GM21723 (cell line): ENCODE measurements at regions not wholly inside any gene's neighbourhood (a gene's known extent, or its start where the extent isn't known, plus 50 kb on each side); places are given as distances from the start of the nearest gene placed in this dataset.
"Not testable (repeated sequence)": the region's sequence is repeated elsewhere in the genome, so short reads cannot be mapped to it uniquely, and the experiment has no call there.

ENCODE experiments used
- ATAC-seq: cut with Tn5 transposase; IDR thresholded peaks from one replicate; pipeline ENCODE4 v1.9.1; 2021; ENCODE audit warnings: mild to moderate bottlenecking, moderate library complexity; ENCODE audit not compliant: unreplicated experiment

DNA sequence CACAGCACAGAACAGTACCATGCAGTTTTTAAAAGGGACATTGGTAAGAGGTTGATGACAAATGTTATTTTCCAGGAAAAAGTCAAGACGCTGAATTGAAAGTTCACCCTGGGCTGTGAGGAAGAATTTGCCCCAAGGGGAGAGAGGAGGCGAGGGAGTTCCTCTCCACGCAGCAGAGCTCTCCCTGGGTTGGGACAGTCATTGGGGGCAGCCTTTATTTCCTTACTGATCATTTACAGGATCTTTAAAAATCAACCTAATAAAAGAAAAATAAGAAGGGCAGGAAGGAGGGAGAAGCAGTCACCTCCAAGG, 49.9 kb upstream of the WNT7B start:
- ATAC-seq, result no peak

DNA sequence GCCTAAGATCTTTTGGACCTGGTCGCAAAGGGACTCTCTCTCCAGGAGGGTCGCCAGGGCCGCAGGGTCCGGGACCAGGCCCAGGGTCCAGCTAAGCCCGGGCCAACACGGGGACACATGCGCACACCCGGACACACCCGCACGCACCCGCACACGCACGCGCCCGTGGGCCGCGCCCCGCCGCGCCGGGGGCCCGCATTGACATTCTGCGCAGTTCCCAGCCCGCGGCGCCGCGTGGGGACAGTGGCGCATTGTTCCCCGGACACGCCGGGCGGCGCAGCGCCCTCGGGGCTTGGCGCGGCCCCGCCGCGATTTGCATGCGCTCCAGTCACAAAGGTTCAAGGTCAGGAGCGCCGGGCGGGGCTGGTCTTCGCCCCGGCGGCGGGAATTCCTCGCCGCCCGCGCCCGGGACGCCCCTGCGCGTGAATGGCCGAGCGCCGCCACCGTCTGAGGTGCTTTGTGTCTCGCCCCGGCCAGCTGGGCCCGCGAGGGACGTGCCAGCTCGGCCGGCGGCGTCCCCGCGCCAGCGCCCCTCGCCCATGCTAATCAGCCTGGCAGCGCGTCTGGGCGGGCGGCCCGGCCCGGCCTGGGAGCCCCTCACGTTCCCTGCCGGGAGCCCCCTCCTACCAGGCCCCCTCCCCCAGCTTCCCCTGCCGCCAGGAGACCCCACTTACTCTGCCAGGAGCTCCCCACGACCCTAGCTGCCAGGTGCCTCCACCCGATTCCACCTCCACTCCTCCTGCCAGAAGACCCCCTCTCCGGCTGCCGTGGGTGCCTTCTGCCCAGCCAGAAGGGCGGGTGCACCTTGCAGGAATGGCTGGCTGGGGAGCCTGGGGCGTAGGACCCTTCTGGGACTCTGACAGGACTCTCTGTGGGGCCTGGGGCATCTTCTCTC, 50.5 kb upstream of the WNT7B start:
- no peak for ATAC-seq

DNA sequence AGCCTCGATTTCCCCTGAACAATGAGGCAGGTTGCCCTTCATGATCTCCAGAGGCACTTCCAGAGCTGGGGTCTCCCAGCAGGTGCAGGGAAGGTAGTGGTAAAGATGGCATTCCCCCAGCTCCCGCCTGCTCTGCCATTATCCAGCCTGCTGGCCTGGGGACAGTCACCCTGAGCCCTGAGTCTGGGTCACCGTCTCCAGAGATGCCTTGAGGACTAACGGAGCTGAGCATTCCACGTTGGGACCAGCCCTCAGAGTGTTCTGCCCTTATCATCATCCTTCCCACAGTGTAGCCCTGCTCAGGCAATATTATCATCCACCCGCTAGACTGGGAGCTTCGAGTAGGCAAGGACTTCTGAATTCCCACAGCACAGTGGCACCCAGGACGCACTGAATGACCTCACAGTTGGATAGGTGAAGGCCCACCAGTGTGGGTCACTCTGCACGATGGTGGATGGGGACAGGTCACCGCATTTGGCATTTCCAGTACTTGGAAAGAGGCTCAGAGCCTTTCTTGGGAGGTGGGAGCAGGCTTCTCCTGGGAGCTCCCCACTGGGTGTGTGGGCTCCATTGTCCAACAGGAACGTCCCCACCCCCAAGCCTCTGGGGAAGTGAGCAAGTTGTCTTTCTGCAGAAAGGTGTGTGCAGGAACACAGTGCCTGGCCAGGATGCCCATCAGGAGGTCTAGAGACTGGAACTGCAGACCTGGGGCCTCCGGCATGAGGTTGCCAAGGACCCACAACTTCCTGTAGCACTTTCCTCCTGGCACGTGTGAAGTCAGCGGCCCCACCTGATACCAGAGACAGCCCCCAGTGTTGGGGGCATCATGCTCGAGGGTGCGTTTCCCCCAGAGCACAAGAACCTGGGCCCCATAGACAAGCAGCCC, 51.4 kb upstream of the WNT7B start:
- no peak for ATAC-seq

DNA sequence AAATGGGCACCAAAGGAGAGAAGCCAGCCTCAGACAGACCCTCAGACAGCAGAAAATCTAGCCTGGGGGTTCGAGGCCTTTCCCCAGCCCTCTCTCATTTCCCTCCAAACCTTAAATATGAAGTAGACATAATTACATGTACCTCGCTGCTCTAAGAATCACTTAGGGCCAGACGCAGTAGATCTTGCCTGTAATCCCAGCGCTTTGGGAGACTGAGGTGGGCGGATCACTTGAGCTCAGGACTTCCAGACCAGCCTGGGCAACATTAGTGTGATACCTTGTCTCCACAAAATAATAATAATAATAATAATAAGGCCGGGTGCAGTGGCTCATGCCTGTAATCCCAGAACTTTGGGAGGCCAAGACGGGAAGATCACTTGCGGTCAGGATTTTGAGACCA, 52.1 kb upstream of the WNT7B start:
- ATAC-seq, result no peak

DNA sequence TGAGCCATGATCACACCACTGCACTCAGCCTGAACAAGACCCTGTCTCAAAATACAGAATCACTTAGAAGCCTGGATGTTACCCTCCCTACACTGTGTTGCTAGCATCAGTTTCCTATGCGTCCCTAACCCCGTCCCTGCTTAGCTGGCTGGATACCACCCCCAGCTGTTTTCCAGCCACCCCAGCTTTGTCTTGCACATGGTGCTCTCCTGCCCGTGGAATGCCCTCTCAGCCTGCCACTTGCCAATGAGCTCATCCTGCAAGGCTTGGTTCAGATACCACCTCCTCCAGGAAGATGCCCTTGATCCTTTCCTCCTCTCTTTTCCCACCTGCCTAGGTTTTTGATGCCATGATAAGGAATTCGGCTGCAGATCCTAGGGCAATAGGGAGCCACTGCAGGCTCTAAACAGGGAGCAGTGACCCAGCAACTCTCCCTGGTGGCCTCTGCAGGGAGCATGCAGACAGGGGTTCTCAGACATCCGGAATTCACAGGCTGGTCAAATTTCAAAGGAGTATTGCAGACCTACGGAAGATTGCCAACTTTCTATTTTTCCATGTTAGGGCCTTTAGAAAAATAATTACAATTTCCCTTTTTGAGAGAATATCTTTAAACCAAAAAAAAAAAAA, 52.7 kb upstream of the WNT7B start:
- ATAC-seq, result no peak

DNA sequence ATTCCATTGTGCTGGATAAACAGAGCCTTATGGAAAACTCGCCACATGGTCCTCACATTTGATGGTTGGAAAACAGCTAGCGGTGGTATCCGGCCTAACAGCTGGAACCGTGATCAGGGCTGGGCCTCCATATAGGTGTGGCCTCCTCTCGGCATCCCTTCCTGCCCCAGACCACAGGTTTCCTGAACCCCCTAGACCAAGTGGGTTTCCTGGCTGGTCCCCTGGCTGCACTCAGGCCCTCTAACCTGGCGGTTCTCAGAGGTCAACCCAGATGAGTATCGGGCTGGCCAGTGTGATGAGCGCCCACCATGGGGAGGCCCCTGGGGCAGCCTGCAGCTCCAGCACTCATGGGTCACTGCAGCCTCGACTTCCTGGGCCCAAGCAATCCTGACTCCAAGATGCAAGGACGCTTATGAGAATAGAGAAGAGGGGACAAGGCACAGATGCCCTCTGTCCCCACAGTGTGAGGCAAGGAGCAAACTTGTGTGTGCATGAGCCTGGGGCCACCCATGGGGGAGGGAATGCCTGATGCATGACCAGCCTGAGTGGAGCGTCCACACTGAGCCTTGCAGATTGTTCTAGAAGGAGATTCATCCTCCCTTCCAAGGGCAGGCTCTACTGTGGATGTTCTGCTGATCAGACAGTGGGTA, 53.4 kb upstream of the WNT7B start:
- no peak for ATAC-seq

DNA sequence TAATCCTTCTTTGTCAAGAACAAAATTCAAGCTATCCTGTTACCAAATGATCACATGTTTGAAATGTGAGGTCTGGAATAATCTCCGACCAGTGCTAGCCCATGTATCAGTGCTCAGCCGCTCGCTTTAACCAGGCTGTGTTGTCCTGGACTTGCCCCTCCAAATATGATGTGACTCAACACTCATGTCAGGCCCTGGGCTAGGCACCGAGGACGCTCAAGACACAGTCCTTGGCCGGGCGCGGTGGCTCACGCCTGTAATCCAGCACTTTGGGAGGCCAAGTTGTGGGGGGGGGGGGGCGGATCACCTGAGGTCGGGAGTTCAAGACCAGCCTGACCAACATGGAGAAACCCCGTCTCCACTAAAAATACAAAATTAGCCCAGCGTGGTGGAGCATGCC, 54.1 kb upstream of the WNT7B start:
- no peak for ATAC-seq

DNA sequence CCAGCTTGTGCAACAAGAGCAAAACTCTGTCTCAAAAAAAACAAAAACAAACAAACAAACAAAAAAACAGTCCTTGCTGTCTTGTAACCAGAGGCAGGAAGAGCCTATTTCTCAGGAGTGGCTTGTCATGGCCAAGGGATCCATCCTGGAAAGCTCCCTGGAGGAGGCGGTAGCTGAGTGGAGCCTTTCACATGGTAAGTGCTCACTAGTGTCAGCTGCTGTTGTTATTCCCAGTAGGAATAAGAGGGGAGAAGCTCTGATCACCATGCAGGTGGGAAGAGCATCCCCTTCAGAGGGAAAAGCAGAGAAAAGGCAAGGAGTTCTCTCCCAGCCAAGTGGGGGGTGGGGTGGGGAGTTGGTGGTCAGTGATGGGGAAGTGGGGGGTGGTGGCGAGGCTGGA, 54.6 kb upstream of the WNT7B start:
- ATAC-seq, result no peak

DNA sequence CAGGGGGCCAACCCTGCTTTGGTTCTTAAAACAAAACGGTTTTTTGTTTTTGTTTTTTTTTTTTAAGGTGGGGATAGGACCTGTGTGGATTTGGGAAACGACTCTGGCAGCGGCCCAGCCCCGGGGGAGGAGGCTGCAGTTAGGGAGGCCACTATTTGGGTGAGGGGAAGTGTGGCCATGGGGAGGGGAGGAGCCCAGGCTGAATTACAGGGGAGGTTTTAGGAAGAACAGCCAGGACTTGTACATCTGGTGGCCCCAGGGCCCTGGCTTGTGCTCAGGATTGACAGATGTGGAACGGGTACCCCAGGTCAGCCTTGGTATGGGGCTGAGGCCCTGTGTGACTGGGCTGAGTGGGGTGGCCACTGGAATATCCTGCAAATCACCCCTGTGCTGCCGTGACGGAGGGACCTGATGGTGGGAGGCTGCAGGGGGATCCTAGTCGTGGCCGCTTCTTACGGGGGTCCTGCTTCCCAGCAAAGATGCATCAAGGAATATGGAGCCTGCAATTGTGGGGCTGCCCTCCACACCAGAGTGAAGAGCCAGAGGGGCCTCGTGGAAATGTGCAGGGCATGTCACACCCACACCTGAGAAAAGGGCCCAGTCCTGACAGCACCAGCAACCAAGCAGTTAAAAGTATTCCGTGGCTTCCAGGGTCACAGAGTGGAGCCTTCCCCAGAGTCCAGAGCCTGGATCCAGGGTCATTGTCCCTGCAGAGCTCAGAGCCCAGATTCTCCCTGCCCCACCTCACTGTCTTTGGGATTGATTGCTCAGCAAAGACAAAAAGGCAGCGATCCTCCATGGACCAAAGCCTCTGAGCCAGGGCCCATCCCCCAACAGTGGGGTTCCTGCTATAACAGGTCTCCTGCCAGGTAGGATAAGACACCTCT, 55.2 kb upstream of the WNT7B start:
- ATAC-seq, result no peak

DNA sequence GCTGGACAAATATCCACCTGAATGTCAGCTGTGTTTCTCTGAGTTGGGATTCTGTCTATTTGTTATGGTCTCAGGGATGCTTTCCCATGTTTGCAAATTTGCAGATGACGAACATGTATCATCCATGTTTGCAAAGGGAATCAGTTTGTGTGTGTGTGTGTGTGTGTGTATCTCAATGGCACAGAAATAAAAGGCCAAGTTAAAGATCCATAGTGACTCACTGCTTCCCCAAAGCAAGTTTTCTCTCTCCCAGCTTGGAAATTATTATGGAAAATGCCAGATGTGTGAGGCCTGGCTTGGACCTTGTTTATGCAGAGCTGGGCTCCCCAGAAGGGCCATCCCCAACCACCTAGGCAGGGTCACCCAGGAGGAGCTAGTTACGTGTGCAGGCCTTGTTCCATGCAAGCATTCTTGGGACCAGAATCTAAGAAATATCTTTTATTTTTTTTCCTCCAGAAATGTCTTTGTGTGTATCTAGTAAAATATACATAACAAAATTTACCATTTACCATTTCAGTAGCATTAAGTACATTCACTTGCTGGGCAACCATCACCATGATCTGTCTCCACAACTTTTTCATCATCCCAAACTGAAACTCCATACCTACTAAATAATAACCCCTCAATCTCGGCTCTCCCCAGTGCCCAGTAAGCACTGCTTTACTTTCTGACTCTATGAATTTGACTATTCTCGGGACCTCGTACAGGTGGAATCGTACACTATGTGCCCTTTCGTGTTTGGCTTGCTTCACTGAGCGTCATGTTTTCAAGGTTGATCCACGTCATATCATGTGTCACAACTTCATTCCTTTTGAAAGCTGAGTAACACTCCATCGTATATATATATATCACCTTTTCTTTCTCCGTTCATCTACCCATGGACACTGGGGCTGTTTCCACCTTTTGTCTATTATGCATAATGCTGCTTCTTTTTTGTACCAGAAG, 56.6 kb upstream of the WNT7B start:
- ATAC-seq, result no peak

DNA sequence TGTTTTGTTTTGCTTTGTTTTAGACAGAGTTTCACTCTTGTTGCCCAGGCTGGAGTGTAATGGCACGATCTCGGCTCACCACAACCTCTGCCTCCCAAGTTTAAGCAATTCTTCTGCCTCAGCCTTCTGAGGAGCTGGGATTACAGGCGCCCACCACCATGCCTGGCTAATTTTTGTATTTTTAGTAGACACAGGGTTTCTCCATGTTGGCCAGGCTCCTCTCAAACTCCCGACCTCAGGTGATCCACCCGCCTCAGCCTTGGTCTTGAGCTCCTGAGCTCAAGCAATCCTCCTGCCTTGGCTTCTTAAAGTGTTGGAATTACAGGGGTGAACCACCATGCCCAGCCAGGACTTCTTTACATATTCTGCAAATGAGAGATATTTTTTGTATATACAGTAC, 57.5 kb upstream of the WNT7B start:
- ATAC-seq, result not testable (repeated sequence)

DNA sequence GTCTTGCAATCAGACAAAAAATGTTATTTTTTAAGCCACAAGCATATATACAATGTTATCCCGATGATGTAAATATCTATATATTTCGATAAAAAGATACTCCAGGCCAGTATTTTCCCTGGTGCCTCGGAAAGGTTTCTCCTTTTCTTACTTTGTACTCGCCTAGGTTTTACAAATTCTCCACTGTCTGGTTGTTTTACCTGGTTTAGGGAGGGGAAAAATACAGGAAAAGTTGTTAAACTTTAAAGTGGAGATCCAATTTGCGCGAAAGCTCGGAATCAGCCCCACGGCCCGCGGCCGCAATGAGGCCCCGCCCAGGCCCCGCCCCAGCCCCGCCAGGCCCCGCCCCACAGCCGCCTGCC, 58.4 kb upstream of the WNT7B start:
- ATAC-seq, result no peak

DNA sequence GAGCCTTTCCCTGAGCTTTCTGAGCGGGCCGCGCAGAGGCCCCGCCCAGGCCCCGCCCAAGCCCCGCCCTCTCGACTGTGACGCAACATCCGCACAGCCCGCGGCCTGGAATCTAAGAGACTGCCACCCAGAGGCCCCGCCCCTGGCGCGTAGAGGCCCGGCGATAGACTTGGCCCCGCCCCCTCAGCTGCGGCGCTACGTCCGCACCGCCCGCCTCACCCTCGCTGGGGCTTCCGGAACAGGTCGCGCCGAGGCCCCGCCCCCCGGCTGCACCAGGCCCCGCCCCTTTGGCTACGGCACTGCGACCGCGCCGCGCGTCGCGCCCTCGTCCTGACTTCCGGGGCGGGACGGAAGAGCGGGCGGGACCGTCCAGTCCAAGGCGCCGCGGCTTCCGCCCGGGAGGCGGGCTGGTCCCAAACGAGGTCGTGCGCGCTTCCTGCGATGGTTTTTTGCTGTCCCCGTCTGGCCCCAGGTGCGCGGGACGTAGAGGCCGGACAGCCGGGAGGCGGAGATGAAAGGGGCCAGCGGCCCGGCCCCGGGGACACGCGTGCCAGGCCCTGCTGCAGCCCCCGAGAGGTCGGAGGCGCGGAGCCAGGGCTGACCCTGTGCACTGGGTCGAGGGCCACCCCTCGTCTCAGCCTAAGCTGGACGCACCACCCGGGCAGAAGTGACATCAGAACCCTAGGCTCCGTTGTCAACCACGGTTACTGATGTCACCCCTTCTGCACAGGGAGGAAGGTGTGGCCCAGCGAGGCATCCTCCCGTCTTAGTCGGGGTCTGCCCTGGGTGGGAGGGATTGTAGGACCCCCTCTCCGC, 59.0 kb upstream of the WNT7B start:
- peak; percentile 89 for ATAC-seq

DNA sequence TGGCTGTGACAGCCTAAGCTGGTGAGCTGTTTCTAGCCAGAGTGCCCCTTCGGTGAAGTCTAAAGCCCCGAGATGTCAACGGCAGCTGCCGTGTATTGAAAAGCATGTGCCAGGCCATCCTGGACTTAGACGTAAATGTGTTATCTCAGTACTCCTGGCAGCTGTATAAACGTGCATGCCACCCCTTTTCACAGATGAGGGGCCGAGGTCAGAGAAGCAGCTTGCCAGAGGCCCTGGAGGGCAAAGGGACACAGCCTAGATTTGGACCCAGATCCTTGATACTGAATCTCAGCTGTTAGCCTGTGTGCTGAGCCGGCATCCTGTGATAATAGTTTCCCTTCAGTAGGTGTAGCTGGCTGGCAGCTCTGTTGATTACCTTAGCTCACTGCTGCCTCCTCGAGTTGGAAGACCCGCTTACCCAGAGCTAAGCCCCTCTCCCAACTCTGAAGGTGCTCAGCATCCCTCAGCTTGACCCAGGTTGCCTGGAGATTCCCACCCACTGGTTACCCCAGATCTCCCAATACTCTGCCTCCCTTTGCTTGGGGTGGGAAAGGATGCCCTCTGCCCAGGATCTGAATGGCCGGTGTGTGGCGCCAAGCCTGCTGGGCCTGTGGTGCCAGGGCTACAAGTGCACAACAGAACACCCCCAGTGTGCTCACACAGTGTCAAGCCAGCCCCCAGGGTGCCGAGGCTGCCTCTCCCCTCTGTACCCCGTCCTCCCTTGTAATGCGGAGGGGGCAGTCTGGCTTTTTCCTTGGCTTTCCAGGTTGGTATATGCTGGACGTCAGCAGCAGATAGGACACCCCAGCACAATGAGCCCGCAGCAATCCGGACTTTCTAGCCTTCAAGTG, 59.8 kb upstream of the WNT7B start:
- no peak for ATAC-seq

DNA sequence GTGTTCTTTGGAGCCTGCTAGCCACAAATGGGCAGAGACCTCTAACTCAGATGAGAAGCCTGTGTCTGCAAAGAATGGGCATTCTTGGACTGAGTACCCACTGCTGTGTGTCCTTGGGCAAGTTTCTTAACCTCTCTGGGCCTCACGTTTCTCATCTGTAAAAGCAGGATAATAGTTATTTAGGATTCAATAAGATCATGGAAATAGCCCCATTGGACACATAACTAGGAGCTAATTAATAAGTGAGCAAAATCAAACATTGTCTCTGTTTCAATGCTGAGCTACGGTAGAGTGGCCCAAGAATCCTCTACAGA, 61.2 kb upstream of the WNT7B start:
- ATAC-seq, result no peak

DNA sequence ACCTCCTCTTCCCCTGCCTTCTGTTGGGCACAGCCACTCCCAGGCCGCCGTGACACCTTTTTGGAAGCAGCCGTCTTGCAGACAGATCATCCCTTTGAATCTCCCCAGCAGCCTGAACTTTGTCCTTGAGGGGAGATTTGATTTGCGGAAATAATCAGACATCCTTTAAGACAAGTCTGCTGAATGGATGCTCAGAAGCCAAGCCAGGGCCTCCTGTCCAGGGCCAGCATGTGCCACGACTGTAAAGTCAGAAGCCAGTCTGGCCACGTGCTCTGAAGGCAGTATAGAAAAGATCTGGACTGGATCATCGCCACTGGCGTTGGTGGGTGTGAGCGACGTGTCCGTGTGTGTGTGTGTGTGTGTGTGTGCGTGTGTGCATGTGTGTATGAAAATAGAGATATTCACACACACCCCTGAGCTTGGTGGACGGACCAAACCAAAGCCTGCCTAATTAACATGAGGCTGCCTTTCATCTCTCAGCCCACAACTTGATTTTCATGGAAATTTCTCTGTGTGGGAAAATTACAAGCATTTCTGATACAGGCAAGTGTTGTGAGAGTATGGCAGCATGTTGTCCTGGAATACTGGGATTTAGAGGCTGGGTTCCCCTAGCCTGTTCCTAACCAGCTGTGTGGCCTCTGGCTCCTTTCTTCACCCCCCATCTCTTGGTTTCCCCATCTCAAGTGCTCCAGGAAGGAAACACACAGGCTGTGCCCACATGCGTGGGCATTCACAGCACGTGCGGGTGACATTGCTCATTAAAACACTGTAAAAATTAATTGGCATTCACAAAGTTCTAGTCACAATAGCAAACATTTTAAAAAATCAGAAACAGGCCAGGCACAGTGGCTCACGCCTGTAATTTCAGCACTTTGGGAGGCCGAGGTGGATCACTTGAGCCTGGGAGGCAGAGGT, 61.8 kb upstream of the WNT7B start:
- ATAC-seq, result no peak

DNA sequence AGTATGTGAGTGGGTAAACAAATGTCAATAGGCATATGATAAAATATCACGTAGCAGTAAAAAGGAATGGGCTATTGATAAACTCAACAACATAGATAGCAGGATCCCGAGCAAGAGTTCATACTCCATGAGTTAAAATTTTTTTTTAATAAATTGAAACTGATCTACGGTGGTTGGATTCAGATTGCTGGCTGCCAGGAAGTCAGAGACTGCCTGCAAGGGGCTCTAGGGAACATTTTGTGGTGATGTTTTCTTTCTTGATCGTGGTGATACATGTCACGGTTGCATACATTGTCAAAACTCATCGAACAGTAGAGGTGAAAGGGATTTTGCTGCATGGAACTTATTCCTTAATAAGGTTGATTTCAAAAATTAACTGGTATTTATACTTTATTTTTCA, 62.6 kb upstream of the WNT7B start:
- no peak for ATAC-seq
